ENCODE measurements at regions not wholly inside any gene's neighbourhood (a gene's known extent, or its start where the extent isn't known, plus 50 kb on each side); places are given as distances from the start of the nearest gene placed in this dataset.

GRCh38 chr9:91161465-91162300 is 200.0 kb downstream of the AUH start:
- no peak for DNase-seq

GRCh38 chr9:91162311-91162710 is 199.4 kb downstream of the AUH start:
- DNase-seq, result no peak

- no peak for DNase-seq
Measured at GRCh38 chr9:91162784-91163443, 198.8 kb downstream of the AUH start.

- no peak for DNase-seq
Measured at GRCh38 chr9:91163444-91163772, 198.3 kb downstream of the AUH start.

GRCh38 chr9:91163773-91164471 is 197.8 kb downstream of the AUH start:
- no peak for DNase-seq
